Tibial nerve (tissue), 4 donors: ENCODE measurements at regions not wholly inside any gene's neighbourhood (a gene's known extent, or its start where the extent isn't known, plus 50 kb on each side); places are given as distances from the start of the nearest gene placed in this dataset.

ENCODE experiments used
- CTCF ChIP-seq, 5 experiments: fragments of 200-600 bp in 3 of 5; fragments of 450-650 bp in 2 of 5; sonication (generic) in 3 of 5; IDR thresholded peaks; one replicate each; pipeline ENCODE4 v1.5.1; 2016 to 2019; ENCODE audit warnings: antibody characterized with exemption in 5 of 5, mild to moderate bottlenecking in 3 of 5, moderate library complexity in 2 of 5
- EP300 ChIP-seq, 2 donors: sonication (generic); formaldehyde crosslinking; IDR thresholded peaks; one replicate each; pipeline ENCODE4 v1.6.1; 2017; ENCODE audit warnings: antibody characterized with exemption in 2 of 2, mild to moderate bottlenecking in 1 of 2
- POLR2A ChIP-seq, 2 donors: fragments of 450-650 bp; IDR thresholded peaks; one replicate each; pipeline ENCODE4 v1.6.1; 2017; ENCODE audit warnings: antibody characterized with exemption in 2 of 2, mild to moderate bottlenecking in 2 of 2, moderate library complexity in 2 of 2

GRCh38 chr4:23353200-23353599, 536.6 kb downstream of the PPARGC1A start:
- no peak for TF ChIP-seq CTCF (IDR thresholded peaks at IDR 0.05)
- TF ChIP-seq EP300 (IDR thresholded peaks at IDR 0.05), result no peak
- TF ChIP-seq POLR2A (IDR thresholded peaks at IDR 0.05), result no peak
